ENCODE measurements at regions not wholly inside any gene's neighbourhood (a gene's known extent, or its start where the extent isn't known, plus 50 kb on each side); places are given as distances from the start of the nearest gene placed in this dataset.
A peak's percentile ranks its signal among the peaks of the same experiment; 100 is the strongest.
"Not testable (repeated sequence)": the region's sequence is repeated elsewhere in the genome, so short reads cannot be mapped to it uniquely, and the experiment has no call there.

- no peak for DNase-seq
These were observed 77.0 kb downstream of the MRPL14 start for GRCh38 chr6:44049989-44050871.

GRCh38 chr6:44049163-44049988 is 77.9 kb downstream of the MRPL14 start:
- DNase-seq: no peak

GRCh38 chr6:44048277-44048676 is 79.0 kb downstream of the MRPL14 start:
- DNase-seq: no peak

GRCh38 chr6:44047801-44048200 is 79.5 kb downstream of the MRPL14 start:
- DNase-seq: no peak

GRCh38 chr6:44047179-44047546 is 80.1 kb downstream of the MRPL14 start:
- DNase-seq: no peak

- no peak for DNase-seq
These were observed 80.6 kb downstream of the MRPL14 start for GRCh38 chr6:44046516-44047178.

GRCh38 chr6:44045672-44046015 is 81.6 kb downstream of the MRPL14 start:
- no peak for DNase-seq

GRCh38 chr6:44044940-44045671 is 82.1 kb downstream of the MRPL14 start:
- no peak for DNase-seq

- no peak for DNase-seq
These were observed 83.1 kb downstream of the MRPL14 start for GRCh38 chr6:44044154-44044539.

GRCh38 chr6:44043479-44044153 is 83.6 kb downstream of the MRPL14 start:
- DNase-seq: peak; percentile 87

- peak; percentile 75 for DNase-seq
These were observed 84.2 kb downstream of the MRPL14 start for GRCh38 chr6:44042989-44043478.

- no peak for DNase-seq
These were observed 84.8 kb downstream of the MRPL14 start for GRCh38 chr6:44042261-44042988.

- peak; percentile 99 for DNase-seq
These were observed 85.6 kb downstream of the MRPL14 start for GRCh38 chr6:44041461-44042260.

- no peak for DNase-seq
These were observed 86.5 kb downstream of the MRPL14 start for GRCh38 chr6:44040786-44041185.

GRCh38 chr6:44039839-44040350 is 87.4 kb downstream of the MRPL14 start:
- DNase-seq: peak; percentile 37

- peak; percentile 58 for DNase-seq
These were observed 88.0 kb downstream of the MRPL14 start for GRCh38 chr6:44039191-44039719.

GRCh38 chr6:44038543-44039065 is 88.6 kb downstream of the MRPL14 start:
- DNase-seq: peak; percentile 37

- DNase-seq: peak; percentile 41
These were observed 89.3 kb downstream of the MRPL14 start for GRCh38 chr6:44037847-44038542.

- DNase-seq: not testable (repeated sequence)
These were observed 90.0 kb downstream of the MRPL14 start for GRCh38 chr6:44037276-44037675.

Data from islet precursor cell (in vitro differentiated cells).